ENCODE measurements at regions not wholly inside any gene's neighbourhood (a gene's known extent, or its start where the extent isn't known, plus 50 kb on each side); places are given as distances from the start of the nearest gene placed in this dataset.

DNA sequence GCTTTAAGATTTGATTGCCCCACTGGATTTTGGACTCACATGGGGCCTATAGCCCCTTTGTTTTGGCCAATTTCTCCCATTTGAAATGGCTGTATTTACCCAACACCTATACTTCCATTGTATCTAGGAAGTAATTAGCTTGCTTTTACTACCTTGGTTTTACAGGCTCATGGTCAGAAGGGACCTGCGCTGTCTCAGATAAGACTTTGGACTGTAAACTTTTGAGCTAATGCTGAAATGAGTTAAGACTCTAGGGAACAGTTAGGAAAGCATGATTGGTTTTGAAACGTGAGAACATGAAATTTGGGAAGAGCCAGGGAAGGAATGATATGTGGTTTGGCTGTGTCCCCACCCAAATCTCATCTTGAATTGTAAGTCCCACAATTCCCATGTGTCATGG lies 419.0 kb upstream of the TMPO start:
- no peak for TF ChIP-seq POLR2AphosphoS5 (IDR thresholded peaks at IDR 0.05; ENCODE audit: borderline replicate concordance, low read depth, low read length)
- no peak for TF ChIP-seq EZH2 (IDR thresholded peaks at IDR 0.05)

Measured in SK-N-MC (cell line).